ENCODE measurements at regions not wholly inside any gene's neighbourhood (a gene's known extent, or its start where the extent isn't known, plus 50 kb on each side); places are given as distances from the start of the nearest gene placed in this dataset.
"Not testable (repeated sequence)": the region's sequence is repeated elsewhere in the genome, so short reads cannot be mapped to it uniquely, and the experiment has no call there.

- TF ChIP-seq REST (IDR thresholded peaks at IDR 0.05; ENCODE audit: low read depth); CTCF (IDR thresholded peaks at IDR 0.05 in 2 of 3, conservative IDR thresholded peaks at IDR 0.05 in 1 of 3; ENCODE audit: borderline replicate concordance in 1 of 3, insufficient read depth in 1 of 3, low read depth in 2 of 3, low read length in 2 of 3); YY1 (IDR thresholded peaks at IDR 0.05; ENCODE audit: extremely low read depth, insufficient replicate concordance, low read depth, low read length); POLR2A (IDR thresholded peaks at IDR 0.05; ENCODE audit: borderline replicate concordance, extremely low read depth, insufficient read depth, insufficient read length); POLR2AphosphoS5 (IDR thresholded peaks at IDR 0.05; ENCODE audit: low read depth, low read length); RAD21 (IDR thresholded peaks at IDR 0.05; ENCODE audit: low read depth); EZH2phosphoT487 (IDR thresholded peaks at IDR 0.05; ENCODE audit: borderline replicate concordance); EZH2 (IDR thresholded peaks at IDR 0.05); SIN3A (IDR thresholded peaks at IDR 0.05; ENCODE audit: low read depth); JUND (IDR thresholded peaks at IDR 0.05); EGR1 (IDR thresholded peaks at IDR 0.05; ENCODE audit: low read depth); SRF (IDR thresholded peaks at IDR 0.05; ENCODE audit: low read depth): not testable (repeated sequence)
Measured at GRCh38 chr14:40008345-40008744, 576.1 kb upstream of the FBXO33 start.
